ENCODE measurements at regions not wholly inside any gene's neighbourhood (a gene's known extent, or its start where the extent isn't known, plus 50 kb on each side); places are given as distances from the start of the nearest gene placed in this dataset.

DNA sequence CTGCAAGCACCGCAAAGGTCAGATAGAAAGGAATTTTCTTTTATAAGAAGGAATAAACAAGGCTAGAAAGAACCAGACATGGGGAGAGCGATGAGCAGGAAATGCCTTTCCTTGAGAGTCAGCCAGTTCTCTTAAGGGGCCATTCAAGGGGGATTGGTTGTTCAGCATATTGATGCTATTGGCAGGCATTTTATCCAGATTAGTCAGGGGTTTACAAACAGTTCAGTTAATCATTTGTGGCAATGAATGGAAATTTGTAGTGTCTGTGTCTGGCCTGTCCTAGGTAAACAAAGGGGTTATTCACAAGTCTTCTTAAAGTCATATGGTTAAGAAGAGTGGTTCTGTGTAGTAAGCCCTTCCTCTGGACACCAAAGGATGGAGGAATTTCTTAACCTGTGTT lies 184.7 kb upstream of the FRMPD4 start:
- no peak for DNase-seq

DNA sequence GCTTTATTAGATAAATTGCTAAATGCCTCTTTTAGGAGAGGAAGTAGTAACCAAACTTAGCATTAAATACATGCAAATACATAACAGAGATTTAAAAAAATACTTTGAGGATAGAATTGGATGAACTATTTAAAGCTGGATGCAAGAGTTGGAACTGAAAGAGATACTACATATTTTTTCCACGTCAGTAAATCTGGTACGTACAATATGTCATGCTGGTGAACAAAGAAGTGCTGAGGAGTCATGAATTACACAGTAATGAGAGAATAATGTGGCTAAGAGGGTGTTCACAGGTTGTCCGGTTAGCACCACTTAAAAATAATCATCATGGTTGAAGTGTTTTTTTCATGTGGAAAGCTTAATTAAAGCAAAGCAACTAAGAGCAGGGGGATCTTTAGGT lies 184.1 kb upstream of the FRMPD4 start:
- no peak for DNase-seq

DNA sequence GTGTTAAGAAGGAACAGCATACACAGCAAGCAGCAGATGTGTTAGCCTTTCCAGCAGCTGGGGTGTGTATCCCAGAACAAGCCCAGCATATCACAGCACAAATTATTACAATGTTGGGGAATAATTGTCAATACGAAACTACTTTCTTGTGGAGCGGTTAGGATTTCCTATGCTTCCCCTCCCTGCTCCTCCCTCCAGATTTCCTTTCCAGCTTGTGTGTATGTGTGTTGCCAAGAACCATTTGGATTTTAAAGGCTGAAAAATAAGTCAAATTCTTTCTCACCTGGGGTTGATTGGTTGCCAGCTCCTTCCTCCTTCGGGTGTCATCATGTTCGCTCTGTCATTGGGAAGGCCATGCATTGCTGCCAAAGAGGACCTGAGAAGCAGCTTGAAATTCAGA lies 178.2 kb upstream of the FRMPD4 start:
- DNase-seq = no peak

DNA sequence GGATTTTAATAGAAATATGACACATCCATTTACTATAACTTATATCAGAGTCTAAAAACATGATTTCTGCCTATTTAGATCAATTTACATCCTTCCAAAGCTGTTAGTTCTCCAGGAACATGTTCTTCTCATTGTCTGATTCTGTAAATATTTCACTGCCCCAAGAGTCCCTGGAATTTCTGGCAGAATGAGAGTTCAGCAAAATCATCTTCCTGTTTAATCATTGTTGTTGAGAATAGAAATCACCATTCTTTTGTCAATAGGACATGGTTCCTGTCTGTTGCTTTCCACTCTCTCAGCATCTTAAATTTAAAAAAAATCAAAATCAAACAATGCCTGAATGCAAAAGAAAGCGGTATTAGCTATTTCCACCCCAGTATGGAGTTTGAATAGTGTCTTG lies 172.8 kb upstream of the FRMPD4 start:
- no peak for DNase-seq

DNA sequence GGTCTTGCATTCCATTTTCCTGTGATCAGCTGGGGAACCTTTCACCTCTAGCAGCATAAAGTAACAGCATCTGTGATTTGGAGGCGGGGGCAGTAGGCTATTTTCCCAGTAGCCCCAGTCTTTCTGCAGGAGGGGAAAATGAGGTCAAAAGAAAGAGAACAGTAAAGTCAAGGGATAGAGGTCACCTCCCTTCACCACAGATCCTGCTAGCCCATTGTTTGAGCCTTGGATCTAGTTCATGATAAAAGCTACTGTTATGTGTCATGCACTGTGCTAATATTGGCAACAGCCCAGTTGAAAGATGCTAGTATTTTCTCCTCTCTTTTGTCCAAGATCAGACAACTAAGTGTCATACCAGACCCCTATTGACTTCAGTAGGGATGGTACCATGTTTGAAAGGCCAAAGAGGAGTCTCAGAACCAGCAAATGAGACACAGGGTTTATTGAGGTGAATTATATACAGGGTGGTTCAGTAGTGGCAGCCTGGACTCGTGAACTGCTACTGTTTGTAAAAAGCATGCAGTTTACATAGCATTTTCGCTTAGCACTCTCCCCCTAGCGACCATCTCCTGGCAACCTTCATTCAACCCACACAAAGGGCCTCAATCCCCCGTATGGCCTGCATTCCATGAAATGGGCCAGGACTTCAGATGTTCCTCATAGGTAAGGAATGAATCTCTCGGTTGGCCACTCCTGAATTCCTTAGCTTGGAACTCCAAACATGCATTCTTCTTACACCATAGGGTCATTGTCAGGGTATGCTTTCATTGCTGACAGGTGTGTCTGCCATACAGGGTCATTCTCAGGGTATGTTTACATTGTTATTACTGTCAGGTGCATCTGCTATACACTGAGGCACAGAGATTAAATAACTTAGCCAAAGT lies 170.0 kb upstream of the FRMPD4 start:
- DNase-seq = no peak

DNA sequence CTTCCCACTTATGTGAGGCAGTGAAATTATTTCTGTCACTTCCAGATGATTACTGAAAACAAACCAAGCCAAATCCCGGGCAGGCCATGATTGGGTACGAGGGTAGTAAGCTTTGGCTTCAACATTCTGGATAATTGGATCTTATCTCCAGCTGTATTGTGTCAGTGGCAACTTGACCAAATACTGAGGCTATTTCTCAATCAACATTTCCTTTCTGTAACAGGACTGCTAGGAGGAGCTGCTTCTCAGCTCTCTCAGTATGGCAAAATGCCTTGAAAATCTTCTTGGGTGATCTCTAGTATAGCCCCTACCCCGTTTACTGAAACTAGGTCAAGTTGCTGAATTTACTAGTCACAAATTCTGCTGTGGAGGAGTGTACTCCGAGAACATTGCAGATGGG lies 169.3 kb upstream of the FRMPD4 start:
- DNase-seq = no peak

DNA sequence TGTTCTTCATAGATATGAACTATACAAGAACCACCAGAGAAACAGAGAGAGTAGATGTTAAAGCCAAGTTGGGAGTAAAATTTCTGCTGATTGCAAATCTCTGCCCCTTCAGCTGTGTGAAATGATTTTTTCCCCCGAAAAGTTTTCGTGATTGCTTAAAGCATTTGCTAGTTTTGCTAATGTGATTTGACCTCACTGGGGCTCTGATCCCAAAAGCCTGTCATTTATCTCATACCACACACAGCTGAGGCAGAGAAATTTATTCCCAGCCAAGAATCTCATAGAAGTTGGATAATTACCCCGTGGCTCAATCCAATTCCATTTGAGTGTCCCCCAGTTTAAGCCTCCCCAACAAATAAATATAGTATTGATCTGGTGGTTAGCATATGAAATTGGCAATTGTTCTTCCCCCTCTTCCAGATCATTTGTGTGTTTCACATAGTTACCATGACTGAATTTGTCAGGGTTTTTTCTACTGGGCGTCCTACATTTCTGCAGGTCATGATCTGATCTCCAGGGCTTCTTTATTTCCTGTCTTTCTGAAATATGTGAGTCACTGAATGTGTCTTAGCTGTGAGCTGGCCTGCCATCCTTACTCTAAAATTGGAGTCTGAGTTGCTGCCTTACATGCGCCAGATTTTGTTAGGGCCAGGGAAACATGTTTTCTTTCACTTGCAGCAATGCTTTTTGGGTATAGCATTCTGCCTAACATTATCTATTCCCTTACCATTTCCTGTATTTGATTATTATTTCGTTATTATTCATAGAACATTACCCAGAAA lies 167.5 kb upstream of the FRMPD4 start:
- no peak for DNase-seq

DNA sequence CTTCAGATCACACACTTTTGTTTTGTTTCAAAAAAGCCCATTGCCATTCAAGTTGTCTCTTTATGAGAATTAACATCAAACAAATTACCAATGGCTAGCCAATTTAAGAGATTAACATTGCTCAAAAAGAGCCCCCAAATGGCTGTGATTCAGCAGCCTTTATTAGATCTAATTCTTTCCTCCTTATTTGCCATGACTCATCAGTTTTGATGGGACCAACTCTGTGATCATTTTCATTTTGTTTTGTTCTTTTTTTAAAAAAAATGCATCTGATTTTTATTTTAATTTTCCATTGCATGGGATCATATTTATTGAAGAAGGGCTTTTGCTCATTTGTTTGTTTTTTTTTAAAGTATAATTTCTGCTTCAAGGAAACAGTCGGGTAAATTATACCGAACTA lies 161.6 kb upstream of the FRMPD4 start:
- DNase-seq = no peak

DNA sequence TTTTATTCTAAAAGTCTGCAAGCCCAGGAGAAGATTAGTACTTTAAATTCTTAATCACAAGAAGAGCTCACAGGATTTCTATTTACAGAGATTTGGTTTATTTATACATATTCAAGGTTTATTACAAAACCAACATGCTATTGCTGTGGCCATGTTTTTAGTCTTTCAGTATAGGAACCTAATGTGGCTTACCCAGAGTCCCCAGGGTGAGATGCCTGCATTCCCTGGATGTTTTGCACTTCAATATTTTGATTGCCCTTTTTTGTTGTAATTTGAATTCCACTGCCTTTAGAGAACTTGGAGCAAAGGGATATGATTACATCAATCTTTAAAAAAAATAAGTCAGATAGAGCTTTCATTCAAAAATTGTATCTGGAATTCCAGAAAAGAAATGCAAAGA lies 146.0 kb upstream of the FRMPD4 start:
- DNase-seq = no peak

DNA sequence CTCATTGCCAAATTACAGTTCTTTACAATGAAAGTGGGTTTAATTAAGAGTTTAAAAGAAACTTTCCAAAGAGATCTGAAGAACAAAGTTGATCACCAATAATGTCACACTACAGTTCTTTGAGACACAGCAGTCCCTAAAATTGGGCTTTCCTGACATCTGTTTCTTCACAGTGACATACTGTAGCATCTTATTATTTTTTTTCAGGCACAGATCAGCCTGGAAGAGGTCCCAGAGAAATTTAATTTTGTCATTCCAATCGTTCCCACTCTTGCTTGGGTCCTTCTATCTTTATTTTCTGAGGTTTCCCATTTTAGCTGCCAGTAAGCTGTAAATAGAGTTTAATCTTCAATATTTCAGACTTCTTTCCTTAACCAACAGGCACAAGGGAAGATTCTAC lies 143.1 kb upstream of the FRMPD4 start:
- DNase-seq = no peak

DNA sequence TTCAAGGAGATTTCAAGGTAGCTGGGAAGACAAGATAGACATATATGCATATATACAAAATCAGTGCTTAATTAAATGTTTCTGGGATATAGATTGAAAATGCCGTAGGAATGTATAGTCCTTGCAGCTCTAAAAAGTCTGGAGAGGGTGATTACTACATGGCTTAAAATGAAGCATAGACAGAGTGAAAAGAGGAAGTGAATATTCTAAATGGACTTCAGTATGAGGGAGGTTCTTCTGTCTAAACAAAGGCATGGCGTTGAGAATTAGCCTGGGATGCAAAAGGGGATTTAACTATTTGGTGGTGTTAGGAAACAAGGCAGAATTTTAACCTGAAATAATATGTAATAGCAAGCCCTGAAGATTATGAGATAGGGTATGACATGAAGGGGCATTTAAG lies 141.5 kb upstream of the FRMPD4 start:
- no peak for DNase-seq

DNA sequence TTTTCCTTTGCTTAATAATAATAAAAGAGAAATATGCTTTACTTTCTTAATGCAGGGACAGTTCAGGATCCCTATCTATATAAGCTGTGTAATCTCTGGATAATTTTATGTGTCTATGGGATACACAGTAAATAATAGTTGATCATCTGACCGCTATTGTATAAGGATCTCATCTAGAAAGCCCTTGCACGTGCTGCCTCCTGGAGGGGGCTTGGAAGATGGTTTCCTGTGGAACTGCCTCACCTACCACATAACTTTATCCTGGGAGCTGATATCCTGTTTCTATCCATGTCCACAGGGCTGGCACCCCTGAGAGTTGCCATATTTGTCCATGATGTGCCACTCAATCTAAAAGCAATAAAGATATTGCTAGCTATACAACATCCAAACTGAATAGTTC lies 139.3 kb upstream of the FRMPD4 start:
- no peak for DNase-seq

DNA sequence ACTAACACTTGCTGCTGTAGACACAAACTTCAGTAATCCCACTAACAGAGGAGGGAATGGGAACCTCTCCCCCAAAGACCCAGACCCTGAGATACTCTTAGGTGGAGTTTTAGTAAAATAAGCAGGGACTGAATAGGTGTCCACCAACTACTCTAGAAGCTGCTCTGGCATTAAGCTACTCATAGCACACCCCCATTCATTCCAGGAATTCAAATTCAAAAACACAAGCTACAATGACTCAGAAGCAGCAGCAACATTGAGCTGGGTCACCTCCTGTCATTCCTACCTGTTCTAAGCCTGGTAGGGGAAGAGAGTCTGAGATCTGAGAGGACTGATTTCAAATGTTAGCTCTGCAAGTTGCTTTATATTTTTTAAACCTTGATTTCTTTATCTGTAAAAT lies 135.4 kb upstream of the FRMPD4 start:
- DNase-seq = no peak

DNA sequence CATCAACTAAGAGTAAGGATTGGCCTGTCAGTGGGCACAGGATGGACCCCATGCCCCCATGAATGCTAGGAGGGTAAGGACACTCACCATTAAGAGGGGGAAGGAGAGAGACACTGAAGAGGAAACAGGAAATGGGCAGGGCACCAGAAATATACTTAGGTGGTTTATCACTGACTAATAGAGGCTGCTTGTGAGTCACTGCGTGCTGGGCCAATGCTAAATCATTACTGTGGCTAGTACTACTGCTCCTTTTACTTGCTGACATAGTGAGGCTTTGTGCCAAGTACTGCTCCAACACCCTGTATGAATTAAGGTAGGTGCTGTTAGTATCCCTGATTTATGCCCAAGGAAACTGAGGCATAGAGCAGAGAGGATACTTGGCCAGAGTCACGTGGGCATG lies 130.4 kb upstream of the FRMPD4 start:
- DNase-seq = no peak

DNA sequence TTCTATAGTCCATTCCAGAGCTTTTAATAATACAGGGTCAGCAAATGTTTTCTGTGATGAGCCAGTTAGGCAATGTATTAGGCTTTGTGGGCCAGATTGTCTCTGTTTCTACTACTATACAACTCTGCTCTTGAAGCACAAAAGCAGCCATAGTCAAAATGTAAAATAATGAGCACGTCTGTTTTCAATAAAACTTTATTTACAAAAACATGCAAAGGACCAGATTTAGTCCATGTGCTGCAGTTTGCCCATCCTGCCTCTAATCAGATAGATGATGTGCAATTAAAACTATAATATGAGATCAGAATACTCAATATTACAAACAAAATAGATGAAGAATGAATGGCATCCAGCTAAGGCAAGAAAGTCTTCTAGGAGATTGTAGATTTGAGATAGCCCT lies 127.8 kb upstream of the FRMPD4 start:
- DNase-seq = no peak

DNA sequence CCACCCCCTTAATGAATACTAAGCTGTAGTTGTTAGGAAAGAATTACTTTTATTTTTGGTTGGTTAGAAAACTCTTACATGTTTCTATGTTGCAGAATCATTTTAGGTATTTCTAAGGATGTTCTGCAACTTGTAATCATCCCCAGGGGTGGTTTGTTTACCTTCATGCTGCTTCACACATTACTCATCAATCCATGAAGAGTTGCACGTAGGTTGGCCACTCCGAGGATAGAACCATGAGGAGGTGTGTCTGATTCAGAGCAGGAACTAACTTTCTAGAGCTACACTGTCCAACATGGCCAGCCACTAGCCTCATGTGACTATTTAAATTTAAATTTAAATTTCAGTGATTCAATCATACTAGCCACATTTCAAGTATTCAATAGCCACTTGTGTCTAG lies 127.2 kb upstream of the FRMPD4 start:
- no peak for DNase-seq

DNA sequence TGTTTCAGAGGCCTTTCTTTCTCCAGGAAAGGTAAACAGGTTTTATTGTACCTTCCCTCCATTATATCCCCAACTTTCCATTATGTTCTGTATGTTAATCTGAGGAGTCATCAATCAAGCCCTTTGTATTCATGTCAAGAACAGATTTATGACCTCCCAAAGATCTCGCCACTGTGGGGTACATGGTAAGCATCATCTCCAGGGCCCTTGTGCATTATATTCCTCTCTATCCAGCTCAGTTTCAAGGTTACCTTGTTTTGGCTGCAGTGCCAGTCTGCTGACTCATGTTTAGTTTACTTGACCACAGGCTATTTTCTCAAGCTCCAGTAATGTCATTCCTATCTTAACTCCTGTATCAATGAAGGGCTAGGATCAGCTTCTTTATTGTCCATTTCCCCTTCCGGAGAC lies 125.1 kb upstream of the FRMPD4 start:
- DNase-seq = peak; percentile 67

DNA sequence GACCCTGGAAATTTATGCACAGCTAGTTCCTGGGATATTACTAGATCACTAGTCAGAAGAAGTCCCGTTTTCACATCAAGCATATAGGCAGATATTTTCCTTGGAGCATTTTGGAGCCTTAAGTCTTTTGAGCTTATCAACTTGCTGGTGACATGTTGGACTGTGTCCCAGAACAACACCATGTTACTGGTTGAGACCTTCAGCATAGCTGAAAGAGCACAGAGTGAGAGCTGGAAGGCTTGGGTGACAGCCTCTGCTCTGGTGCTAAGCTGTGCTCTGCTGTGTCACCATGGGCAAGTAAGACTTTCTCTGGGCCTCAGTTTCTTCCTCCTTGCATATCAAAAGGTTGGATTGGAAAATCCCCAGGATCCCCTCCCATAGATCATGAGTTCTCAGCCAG lies 116.6 kb upstream of the FRMPD4 start:
- DNase-seq = no peak

DNA sequence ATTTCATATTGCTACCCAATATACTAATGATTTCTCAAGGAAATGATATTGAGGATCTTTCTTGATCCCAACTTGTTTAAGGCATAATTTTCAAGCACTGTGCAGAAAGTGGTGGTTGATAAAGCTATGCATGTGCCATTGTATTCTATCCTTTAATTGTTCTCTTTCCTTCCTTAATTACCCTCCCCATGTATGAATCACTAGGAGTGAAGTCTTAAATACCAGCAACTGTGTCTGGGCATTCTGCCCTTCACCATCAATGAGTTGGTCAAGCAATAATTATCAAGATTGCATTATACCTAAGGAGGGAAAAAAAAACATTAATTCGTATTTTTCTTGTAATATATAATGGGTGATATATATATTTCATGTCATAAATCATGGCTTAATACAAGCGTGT lies 111.8 kb upstream of the FRMPD4 start:
- no peak for DNase-seq

DNA sequence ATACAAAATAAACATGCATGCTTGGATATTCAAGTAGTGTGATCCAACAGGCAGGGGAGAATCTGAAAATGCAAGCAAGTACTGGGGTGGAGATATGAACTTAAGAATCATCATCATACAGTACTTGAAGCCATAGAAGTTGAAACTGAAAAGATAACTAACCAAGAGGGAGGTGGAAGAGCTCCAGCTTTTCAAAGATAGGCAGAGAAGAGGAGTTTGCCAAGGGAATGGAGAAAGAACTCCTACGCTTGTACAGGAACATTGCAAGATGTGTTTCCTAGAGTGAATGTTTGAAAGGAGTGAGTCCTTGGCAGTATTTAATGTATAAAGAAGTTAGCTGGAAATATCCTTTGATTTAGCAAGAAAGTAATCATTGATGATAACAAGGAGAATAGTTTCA lies 106.2 kb upstream of the FRMPD4 start:
- DNase-seq = no peak

DNA sequence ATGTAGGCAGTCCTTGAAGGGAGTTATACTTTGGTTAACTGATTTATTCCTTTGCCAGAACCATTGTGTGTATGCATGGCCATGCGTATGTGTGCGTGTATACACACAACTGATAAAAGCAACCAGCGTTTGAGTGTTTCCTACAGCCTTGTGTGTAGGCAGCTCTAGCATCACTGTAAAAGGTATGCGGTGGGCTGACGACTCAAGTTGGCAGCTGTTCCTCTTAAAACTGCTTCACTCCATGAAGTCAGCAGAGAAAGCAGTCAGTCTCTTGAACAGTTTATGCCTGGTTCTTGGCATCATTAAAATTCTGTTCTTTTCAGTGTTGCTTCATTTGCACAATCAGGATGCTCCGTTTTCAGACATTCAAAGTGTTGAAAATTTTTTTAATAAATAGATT lies 103.5 kb upstream of the FRMPD4 start:
- DNase-seq = no peak

DNA sequence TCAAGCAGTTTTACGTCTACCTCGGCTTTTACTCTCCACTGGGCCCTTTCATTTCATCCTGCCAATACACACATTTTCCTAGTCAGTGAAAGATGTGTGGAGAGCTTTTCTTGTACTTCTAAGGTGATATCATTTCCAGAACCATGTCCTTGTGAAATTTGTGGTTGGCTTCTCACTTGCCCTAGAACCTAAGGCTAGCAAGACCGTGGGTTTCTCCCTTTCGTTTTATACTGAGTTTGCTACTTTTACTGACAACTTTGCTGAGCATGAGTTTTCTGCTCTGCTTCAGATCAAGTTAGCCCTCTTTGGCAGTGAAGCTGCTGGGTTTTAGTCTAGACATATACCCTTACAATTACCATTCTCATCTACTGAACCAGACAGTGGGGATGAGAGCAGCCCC lies 95.7 kb upstream of the FRMPD4 start:
- no peak for DNase-seq

DNA sequence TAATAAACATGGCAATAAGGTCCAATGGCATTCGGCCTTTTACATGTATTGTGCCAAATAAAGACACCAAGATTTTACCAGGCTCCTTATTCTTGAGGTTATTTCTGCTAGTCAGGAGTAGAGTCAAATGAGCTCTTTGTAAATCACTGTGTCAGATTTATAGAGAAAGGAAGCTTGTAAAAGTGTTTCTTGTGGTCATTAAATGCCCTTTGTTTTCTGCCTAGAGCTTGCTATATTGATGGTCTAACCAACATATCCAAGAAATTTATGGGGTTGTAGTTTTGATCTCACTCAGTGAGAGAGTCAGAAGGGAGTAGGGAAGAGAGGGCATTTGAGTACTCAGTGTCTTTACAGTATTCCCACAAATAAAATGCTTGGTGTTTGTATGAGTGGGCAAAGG lies 86.2 kb upstream of the FRMPD4 start:
- DNase-seq = no peak

DNA sequence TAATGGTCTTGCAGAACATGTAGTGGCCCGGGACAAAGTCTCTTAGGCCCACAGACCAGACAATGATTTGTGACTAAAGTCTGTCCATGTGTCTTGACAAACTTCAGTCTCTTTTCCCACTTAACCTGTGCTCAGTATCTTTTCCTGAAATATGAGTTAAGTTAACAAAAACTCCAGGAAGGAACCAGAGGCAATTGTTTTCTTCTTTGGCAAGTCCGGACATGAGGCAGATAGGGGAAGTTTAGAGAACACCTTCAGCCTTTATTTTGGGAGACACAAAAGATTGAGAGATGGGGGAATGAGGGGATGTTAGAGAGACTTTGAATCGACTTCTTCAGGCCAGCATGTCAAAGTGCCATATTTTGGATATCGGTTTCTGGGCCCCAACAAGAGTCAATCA lies 80.2 kb upstream of the FRMPD4 start:
- DNase-seq = no peak
